Transverse colon (tissue), 4 donors: ENCODE measurements at regions not wholly inside any gene's neighbourhood (a gene's known extent, or its start where the extent isn't known, plus 50 kb on each side); places are given as distances from the start of the nearest gene placed in this dataset.

ENCODE experiments used
- DNase-seq: peaks from one replicate; pipeline ENCODE4 v3.0.0-alpha.2; 2019
- H3K27ac ChIP-seq, 4 donors: fragments of 200-600 bp; sonication (generic); 2 replicates each; pipeline ENCODE4 v1.5.1; 2016 to 2018; ENCODE audit warnings: inconsistent platforms in 4 of 4
- H3K27me3 ChIP-seq: fragments of 200-600 bp; sonication (generic); 2 replicates; pipeline ENCODE4 v1.5.1; 2017; ENCODE audit warnings: inconsistent platforms
- H3K36me3 ChIP-seq, 4 donors: fragments of 200-600 bp; sonication (generic); 2 replicates each; pipeline ENCODE4 v1.5.1; 2017 to 2019; ENCODE audit warnings: inconsistent platforms in 4 of 4
- H3K4me1 ChIP-seq, 4 donors: fragments of 200-600 bp; sonication (generic); 2 replicates each; pipeline ENCODE4 v1.5.1; 2017 to 2020; ENCODE audit warnings: inconsistent platforms in 4 of 4
- H3K4me3 ChIP-seq, 4 donors: fragments of 200-600 bp; sonication (generic); 1 replicate in 1 of 4; 2 replicates in 3 of 4; pipeline versions ENCODE4 v1.5.1 to v1.6.1; 2017 to 2019; ENCODE audit warnings: inconsistent platforms in 4 of 4
- H3K9me3 ChIP-seq, 2 donors: fragments of 200-600 bp; sonication (generic); 2 replicates each; pipeline ENCODE4 v1.5.1; 2017 to 2019; ENCODE audit warnings: inconsistent platforms in 2 of 2
- CTCF ChIP-seq, 5 experiments: fragments of 200-600 bp in 3 of 5; fragments of 450-650 bp in 2 of 5; sonication (generic) in 3 of 5; IDR thresholded peaks; 1 replicate in 2 of 5; 2 replicates in 3 of 5; pipeline ENCODE4 v1.5.1; 2016 to 2017; ENCODE audit warnings: antibody characterized with exemption in 5 of 5, inconsistent platforms in 3 of 5, mild to moderate bottlenecking in 2 of 5, moderate library complexity in 1 of 5
- EP300 ChIP-seq: sonication (generic); formaldehyde crosslinking; IDR thresholded peaks from one replicate; pipeline ENCODE4 v1.6.1; 2017; ENCODE audit warnings: antibody characterized with exemption, low read depth
- POLR2A ChIP-seq: fragments of 450-650 bp; IDR thresholded peaks from one replicate; pipeline ENCODE4 v1.6.1; 2016; ENCODE audit warnings: antibody characterized with exemption, mild to moderate bottlenecking, moderate library complexity
- POLR2AphosphoS5 ChIP-seq, 3 donors: sonication (generic); formaldehyde crosslinking; IDR thresholded peaks; one replicate each; pipeline ENCODE4 v1.6.1; 2016; ENCODE audit warnings: antibody characterized with exemption in 3 of 3
- WGBS, 2 donors: methylation state at CpG; one replicate each; pipeline ENCODE4 v1.1.5; 2018; ENCODE audit warnings: low coverage in 1 of 2; 5-methylcytosine and 5-hydroxymethylcytosine counted together
- in situ Hi-C, 4 donors: fragments of 200-750 bp; cut with MboI; loops; one replicate each; pipeline versions ENCODE4 v1.15.0 to v1.15.1; 2017; ENCODE audit warnings: low sequenced_read_pairs in 3 of 4, low pct_ligation_motif_present in 1 of 4, low pct_unique_long_range_greater_than_20kb in 1 of 4
- intact Hi-C: fragments of 100-400 bp; cut with DNase I; formaldehyde crosslinking; loops from one replicate; pipeline ENCODE4 v1.15.1; 2023; ENCODE audit warnings: low total_unique reads

- no peaks in the 10 kb centered on the region for H3K4me1 ChIP-seq
- no peak for DNase-seq
- no peaks in the 10 kb centered on the region for H3K27me3 ChIP-seq
- no peaks in the 10 kb centered on the region for H3K9me3 ChIP-seq
- 58 to 62% methylated on average over 2 to 3 of the region's 3 CpGs for WGBS, 2 donors
- intact Hi-C loops: no loop called here
- TF ChIP-seq CTCF (IDR thresholded peaks at IDR 0.05) (no peak), EP300 (no peak), POLR2A (no peak), POLR2AphosphoS5 (IDR thresholded peaks at IDR 0.05) (no peak)
- in situ Hi-C loops: no loop called here
- no peak overlapping the region for H3K27ac ChIP-seq
- no peaks in the 10 kb centered on the region for H3K36me3 ChIP-seq
- no peak overlapping the region for H3K4me3 ChIP-seq
Measured at GRCh38 chr7:108824840-108825580, 255.3 kb downstream of the DNAJB9 start.

GRCh38 chr7:108825581-108825909 lies 255.9 kb downstream of the DNAJB9 start:
- Histone ChIP-seq H3K36me3 (no peaks in the 10 kb centered on the region), H3K4me1 (no peaks in the 10 kb centered on the region), H3K4me3 (no peak overlapping the region), H3K9me3 (no peaks in the 10 kb centered on the region), H3K27me3 (no peaks in the 10 kb centered on the region), H3K27ac (no peak overlapping the region)
- no peak for DNase-seq
- intact Hi-C loops: no loop called here
- no peak for TF ChIP-seq EP300
- TF ChIP-seq CTCF (IDR thresholded peaks at IDR 0.05): no peak
- TF ChIP-seq POLR2A: no peak
- no peak for TF ChIP-seq POLR2AphosphoS5 (IDR thresholded peaks at IDR 0.05)
- 53 to 66% methylated on average over 2 of the region's 2 CpGs for WGBS, 2 donors
- in situ Hi-C loops: no loop called here

GRCh38 chr7:108836256-108836655 lies 266.6 kb downstream of the DNAJB9 start:
- no peak overlapping the region for H3K27ac ChIP-seq
- no peaks in the 10 kb centered on the region for H3K36me3 ChIP-seq
- intact Hi-C loops: no loop called here
- in situ Hi-C loops: no loop called here
- H3K4me1 ChIP-seq: no peaks in the 10 kb centered on the region
- H3K27me3 ChIP-seq: no peaks in the 10 kb centered on the region
- TF ChIP-seq POLR2A: no peak
- no peak for TF ChIP-seq EP300
- TF ChIP-seq POLR2AphosphoS5 (IDR thresholded peaks at IDR 0.05): no peak
- TF ChIP-seq CTCF (IDR thresholded peaks at IDR 0.05): no peak
- no peak overlapping the region for H3K4me3 ChIP-seq
- peaks cover 5 to 6% of the 10 kb centered on the region in 2 donors for H3K9me3 ChIP-seq
- no peak for DNase-seq

- DNase-seq: no peak
- H3K27ac ChIP-seq: no peak overlapping the region
- WGBS, 2 donors: 45% methylated on average over 4 of the region's 4 CpGs
- no peaks in the 10 kb centered on the region for H3K27me3 ChIP-seq
- intact Hi-C loops (no loop called here), in situ Hi-C loops (no loop called here)
- no peaks in the 10 kb centered on the region for H3K4me1 ChIP-seq
- no peak overlapping the region for H3K4me3 ChIP-seq
- peaks cover 3% of the 10 kb centered on the region in 2 donors for H3K9me3 ChIP-seq
- H3K36me3 ChIP-seq: no peaks in the 10 kb centered on the region
- TF ChIP-seq POLR2A (no peak), CTCF (IDR thresholded peaks at IDR 0.05) (no peak), POLR2AphosphoS5 (IDR thresholded peaks at IDR 0.05) (no peak)
Measured at GRCh38 chr7:108838198-108838597, 268.5 kb downstream of the DNAJB9 start.
